Keratinocyte (primary cell): ENCODE measurements at regions not wholly inside any gene's neighbourhood (a gene's known extent, or its start where the extent isn't known, plus 50 kb on each side); places are given as distances from the start of the nearest gene placed in this dataset.

Experiments used
- DNase-seq: peaks from one replicate; pipeline ENCODE4 v3.0.0-alpha.2; 2011; ENCODE audit warnings: low read depth, missing footprints, low spot score
- FAIRE-seq: peaks from 2 replicates; lab custom pipeline; 2011; peaks lifted over from hg19 to GRCh38; lab: Jason Lieb, UNC
- H2AFZ ChIP-seq: 2 replicates; pipeline ENCODE4 v1.6.0; 2012; ENCODE audit warnings: low read length, control low read depth, inconsistent platforms; ENCODE audit not compliant: control insufficient read depth
- H3K27ac ChIP-seq: 2 replicates; pipeline ENCODE4 v1.5.1; 2011; ENCODE audit warnings: low read length; ENCODE audit not compliant: control insufficient read depth, insufficient read depth
- H3K27me3 ChIP-seq: 3 replicates; pipeline ENCODE4 v1.6.0; 2011; ENCODE audit warnings: low read length; ENCODE audit not compliant: control insufficient read depth, insufficient read depth; ENCODE audit errors: extremely low read depth
- H3K36me3 ChIP-seq, 2 experiments: 2 replicates in 1 of 2; 3 replicates in 1 of 2; pipeline ENCODE4 v1.5.1; 2011; ENCODE audit warnings: low read length in 2 of 2, mild to moderate bottlenecking in 1 of 2; ENCODE audit not compliant: control insufficient read depth in 2 of 2, insufficient read depth in 2 of 2; ENCODE audit errors: extremely low read depth in 1 of 2
- H3K4me1 ChIP-seq: 3 replicates; pipeline ENCODE4 v1.5.1; 2011; ENCODE audit warnings: low read length; ENCODE audit not compliant: control insufficient read depth, insufficient read depth; ENCODE audit errors: extremely low read depth
- H3K4me2 ChIP-seq: 3 replicates; pipeline ENCODE4 v1.6.0; 2011; ENCODE audit warnings: low read depth, low read length; ENCODE audit not compliant: control insufficient read depth, insufficient read depth; ENCODE audit errors: extremely low read depth
- H3K4me3 ChIP-seq, 3 experiments: fragments of 200-600 bp in 1 of 3; sonication (generic) in 1 of 3; 2 replicates in 2 of 3; 3 replicates in 1 of 3; pipeline ENCODE4 v1.5.1; 2011 to 2016; ENCODE audit warnings: low read length in 3 of 3, mild to moderate bottlenecking in 3 of 3, control low read depth in 2 of 3, inconsistent platforms in 1 of 3, low read depth in 1 of 3, mixed read lengths in 1 of 3, mixed run types in 1 of 3, moderate library complexity in 1 of 3; ENCODE audit not compliant: control insufficient read depth in 2 of 3, insufficient read depth in 2 of 3; ENCODE audit errors: extremely low read depth in 1 of 3
- H3K79me2 ChIP-seq: 2 replicates; pipeline ENCODE4 v1.6.0; 2012; ENCODE audit warnings: low read length; ENCODE audit not compliant: control insufficient read depth, insufficient read depth
- H3K9ac ChIP-seq: 3 replicates; pipeline ENCODE4 v1.6.0; 2011; ENCODE audit warnings: low read length; ENCODE audit not compliant: control insufficient read depth, insufficient read depth; ENCODE audit errors: extremely low read depth
- H3K9me1 ChIP-seq: 3 replicates; pipeline ENCODE4 v1.6.0; 2011; ENCODE audit warnings: low read length; ENCODE audit not compliant: control insufficient read depth, insufficient read depth; ENCODE audit errors: extremely low read depth
- H3K9me3 ChIP-seq: 2 replicates; pipeline ENCODE4 v1.5.1; 2012; ENCODE audit warnings: low read depth, low read length; ENCODE audit not compliant: control insufficient read depth
- H4K20me1 ChIP-seq: 3 replicates; pipeline ENCODE4 v1.6.0; 2011; ENCODE audit warnings: low read length; ENCODE audit not compliant: control insufficient read depth, insufficient read depth; ENCODE audit errors: extremely low read depth
- CTCF ChIP-seq, 3 experiments: IDR thresholded peaks in 1 of 3; conservative IDR thresholded peaks in 1 of 3; optimal IDR thresholded peaks in 1 of 3; 2 replicates in 2 of 3; 3 replicates in 1 of 3; pipeline versions ENCODE3 to v1.5.1; 2011; ENCODE audit warnings: low read length in 3 of 3, mild to moderate bottlenecking in 3 of 3, moderate library complexity in 2 of 3, control low read depth in 1 of 3, inconsistent platforms in 1 of 3; ENCODE audit not compliant: insufficient read depth in 2 of 3; ENCODE audit errors: extremely low read depth in 1 of 3
- EZH2 ChIP-seq: IDR thresholded peaks from one replicate; pipeline ENCODE4 v1.6.1; 2012; ENCODE audit warnings: inconsistent platforms, mild to moderate bottlenecking, low read length, moderate library complexity
- dilution Hi-C: fragments of 300-500 bp; cut with MboI; formaldehyde crosslinking; loops from one replicate; pipeline ENCODE4 v1.7.0; 2020; ENCODE audit warnings: low sequenced_read_pairs; ENCODE audit not compliant: extremely low pct_ligation_motif_present

GRCh38 chr2:145666552-145666951 lies 1146.6 kb upstream of the ZEB2 start:
- dilution Hi-C loops, result no loop called here
- no peaks in the 10 kb centered on the region for H4K20me1 ChIP-seq
- no peaks in the 10 kb centered on the region for H3K4me1 ChIP-seq
- TF ChIP-seq EZH2 (no peak), CTCF (optimal IDR thresholded peaks at IDR 0.05 in 1 of 3, IDR thresholded peaks at IDR 0.05 in 1 of 3, conservative IDR thresholded peaks at IDR 0.05 in 1 of 3; ENCODE audit: extremely low read depth in 1 of 3, insufficient read depth in 2 of 3, low read length in 3 of 3) (no peak)
- DNase-seq, result no peak
- no peak overlapping the region for H3K4me2 ChIP-seq
- H3K9ac ChIP-seq, result no peak overlapping the region
- no peaks in the 10 kb centered on the region for H3K9me3 ChIP-seq
- no peaks in the 10 kb centered on the region for H3K9me1 ChIP-seq
- H3K4me3 ChIP-seq, result no peak overlapping the region
- no peaks in the 10 kb centered on the region for H3K36me3 ChIP-seq
- no peaks in the 10 kb centered on the region for H3K27me3 ChIP-seq
- no peaks in the 10 kb centered on the region for H3K79me2 ChIP-seq
- no peak overlapping the region for H3K27ac ChIP-seq
- FAIRE-seq, result no peak
- H2AFZ ChIP-seq, result no peak overlapping the region

- H3K27ac ChIP-seq, result no peak overlapping the region
- H3K36me3 ChIP-seq, result no peaks in the 10 kb centered on the region
- no peak overlapping the region for H3K9ac ChIP-seq
- H3K9me1 ChIP-seq, result no peaks in the 10 kb centered on the region
- H3K4me1 ChIP-seq, result peaks cover 6% of the 10 kb centered on the region
- no peak overlapping the region for H3K4me3 ChIP-seq
- no peak for FAIRE-seq
- H3K4me2 ChIP-seq, result no peak overlapping the region
- H2AFZ ChIP-seq, result no peak overlapping the region
- dilution Hi-C loops, result no loop called here
- no peaks in the 10 kb centered on the region for H3K9me3 ChIP-seq
- no peaks in the 10 kb centered on the region for H3K27me3 ChIP-seq
- H3K79me2 ChIP-seq, result no peaks in the 10 kb centered on the region
- H4K20me1 ChIP-seq, result no peaks in the 10 kb centered on the region
- TF ChIP-seq EZH2 (no peak), CTCF (optimal IDR thresholded peaks at IDR 0.05 in 1 of 3, IDR thresholded peaks at IDR 0.05 in 1 of 3, conservative IDR thresholded peaks at IDR 0.05 in 1 of 3; ENCODE audit: extremely low read depth in 1 of 3, insufficient read depth in 2 of 3, low read length in 3 of 3) (no peak)
- DNase-seq, result no peak
Observed at GRCh38 chr2:145657265-145657664, 1137.3 kb upstream of the ZEB2 start.
